ENCODE measurements at regions not wholly inside any gene's neighbourhood (a gene's known extent, or its start where the extent isn't known, plus 50 kb on each side); places are given as distances from the start of the nearest gene placed in this dataset. TPM values are rescaled to one million over a fixed set of nuclear protein-coding genes. Genes with fewer than 3 reads are reported as not detected.

GRCh38 chr6:167240034-167240541 lies 51.0 kb upstream of the UNC93A start:
- no peak for ATAC-seq (ENCODE audit: low FRiP score)
- DNase-seq (ENCODE audit: low spot score): no peak
- TF ChIP-seq CTCF (IDR thresholded peaks at IDR 0.05): no peak

Small RNA genes in the stretch of these regions (small RNA-seq; reads per million reads assigned to genes)
- not detected for gene AL353747.1
